Hindlimb muscle (tissue), 1 donor: ENCODE measurements at regions not wholly inside any gene's neighbourhood (a gene's known extent, or its start where the extent isn't known, plus 50 kb on each side); places are given as distances from the start of the nearest gene placed in this dataset.

Experiments
- DNase-seq: peaks from one replicate; pipeline ENCODE4 v3.0.0-alpha.2; 2013

DNA sequence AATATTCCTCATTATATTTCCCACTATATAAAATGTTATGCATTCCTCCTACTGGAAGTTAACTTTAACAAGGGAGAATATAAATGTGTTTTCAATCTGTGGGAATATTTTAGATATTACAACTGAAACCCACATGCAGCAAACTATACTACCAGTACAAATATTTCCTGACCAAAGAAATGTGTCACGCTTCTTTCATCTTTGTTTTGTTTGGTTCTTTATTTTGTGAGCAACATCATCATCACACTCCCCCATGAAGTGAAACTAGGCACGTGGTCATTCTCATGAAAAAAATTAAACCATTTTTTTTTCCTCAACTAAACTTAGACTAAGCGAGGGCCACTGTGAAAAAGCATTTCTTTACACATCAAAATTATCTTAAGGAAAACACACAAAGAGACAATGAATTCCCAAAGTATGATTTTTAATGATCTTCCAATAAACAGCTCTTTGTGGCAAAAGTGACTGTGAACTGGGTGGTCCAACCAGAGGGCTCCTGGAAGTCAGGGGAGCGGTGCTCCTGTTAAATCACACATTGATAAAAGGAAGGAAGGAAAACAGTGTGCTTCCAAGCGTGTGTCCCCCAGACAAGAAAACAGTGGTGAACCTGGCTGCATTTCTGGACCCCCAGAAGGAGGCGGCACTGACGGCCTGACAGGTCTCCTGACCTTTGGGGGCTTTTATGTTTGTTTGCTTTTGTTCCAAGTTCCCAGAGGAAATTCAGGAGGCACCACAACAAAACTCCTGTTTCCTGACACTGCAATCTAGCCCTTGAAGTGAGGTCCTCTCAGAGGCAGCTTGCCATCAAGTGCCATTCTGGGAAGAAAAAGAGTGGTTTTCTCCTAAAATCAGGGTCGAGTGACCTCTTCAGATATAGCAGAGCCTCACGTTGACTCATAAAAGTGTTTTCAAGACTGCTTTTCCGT lies 166.8 kb upstream of the FOXQ1 start:
- DNase-seq: no peak

DNA sequence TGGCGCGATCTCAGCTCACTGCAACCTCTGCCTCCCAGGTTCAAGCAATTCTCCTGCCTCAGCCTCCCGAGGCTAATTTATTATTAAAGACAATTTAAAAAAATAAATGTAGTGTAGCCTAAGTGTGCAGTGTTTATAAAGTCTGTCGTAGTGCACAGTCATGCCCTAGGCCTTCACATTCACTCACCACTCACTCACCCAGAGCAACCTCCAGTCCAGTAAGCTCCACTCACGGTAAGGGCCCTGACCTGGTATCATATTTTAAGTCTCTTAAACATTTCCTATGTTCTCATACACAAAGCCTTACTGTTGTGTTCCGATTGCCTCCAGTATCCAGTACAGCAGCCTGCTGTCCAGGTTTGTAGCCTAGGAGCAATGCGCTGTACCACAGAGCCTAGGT lies 168.2 kb upstream of the FOXQ1 start:
- no peak for DNase-seq

DNA sequence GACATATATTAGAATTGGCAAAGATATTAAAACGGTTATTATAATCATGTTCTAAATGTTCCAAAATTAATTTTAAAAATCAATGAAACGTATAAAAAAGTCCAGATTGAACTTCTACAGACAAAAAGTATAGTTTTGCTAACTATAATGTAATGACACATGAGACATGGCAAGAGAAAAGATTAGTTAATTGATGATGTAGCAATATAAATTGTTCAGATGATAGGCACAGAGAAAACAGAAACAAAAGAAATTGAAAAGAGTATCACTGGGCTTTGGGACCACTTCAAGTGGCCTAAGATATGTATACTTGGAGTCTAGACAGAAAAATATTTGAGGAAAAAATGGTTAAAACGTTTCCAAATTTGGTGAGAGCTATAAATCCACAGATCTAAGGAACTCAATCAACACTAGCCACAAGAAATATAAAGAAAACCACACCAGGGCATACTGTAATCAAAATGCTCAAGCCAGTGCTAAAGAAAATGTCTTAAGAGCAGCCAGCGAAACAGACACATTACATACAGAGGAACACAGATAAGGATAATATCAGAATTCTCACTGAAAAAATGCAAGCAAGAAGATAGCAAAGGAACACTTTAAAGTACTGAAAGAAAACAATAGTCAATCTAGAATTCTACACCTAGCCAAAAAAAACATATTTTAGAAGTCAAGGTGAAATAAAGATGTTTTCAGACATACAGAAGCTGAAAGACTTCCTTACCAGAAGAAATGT lies 172.6 kb upstream of the FOXQ1 start:
- no peak for DNase-seq

DNA sequence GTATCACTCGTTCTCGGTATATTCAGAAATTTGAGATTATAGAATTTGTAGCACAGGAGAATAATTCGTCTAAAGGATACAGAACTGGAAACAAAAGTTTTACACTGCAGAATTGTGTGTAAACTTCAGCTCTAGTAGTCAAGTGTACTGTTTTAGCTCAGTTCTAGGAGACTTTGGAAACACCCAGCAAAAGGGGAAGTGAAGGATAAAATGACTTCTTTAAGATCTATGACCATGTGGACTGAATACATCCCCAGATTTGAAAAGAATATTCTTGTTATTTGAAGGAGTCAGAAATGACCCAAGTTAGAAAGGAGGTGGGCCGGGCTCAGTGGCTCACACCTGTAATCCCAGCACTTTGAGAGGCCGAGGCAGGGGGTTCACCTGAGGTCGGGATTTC lies 174.0 kb upstream of the FOXQ1 start:
- no peak for DNase-seq

DNA sequence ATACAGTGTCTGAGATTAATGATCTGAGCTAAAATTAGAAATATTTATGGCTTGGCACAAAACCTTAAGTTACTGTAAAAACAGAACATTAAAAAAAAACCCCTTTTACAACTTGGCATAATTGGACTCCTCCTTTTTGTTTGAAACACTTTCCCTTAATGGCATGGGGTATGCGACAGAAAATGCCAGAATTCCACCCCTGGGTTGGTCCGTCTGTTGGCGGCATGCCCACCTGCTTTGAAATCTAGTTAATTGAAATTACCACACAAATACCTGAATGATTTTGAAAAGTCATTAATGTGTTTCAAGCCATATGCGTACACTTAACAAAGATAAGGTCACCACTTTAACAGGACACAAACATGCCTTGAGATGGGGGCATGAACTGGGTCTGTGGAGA lies 175.1 kb upstream of the FOXQ1 start:
- no peak for DNase-seq

DNA sequence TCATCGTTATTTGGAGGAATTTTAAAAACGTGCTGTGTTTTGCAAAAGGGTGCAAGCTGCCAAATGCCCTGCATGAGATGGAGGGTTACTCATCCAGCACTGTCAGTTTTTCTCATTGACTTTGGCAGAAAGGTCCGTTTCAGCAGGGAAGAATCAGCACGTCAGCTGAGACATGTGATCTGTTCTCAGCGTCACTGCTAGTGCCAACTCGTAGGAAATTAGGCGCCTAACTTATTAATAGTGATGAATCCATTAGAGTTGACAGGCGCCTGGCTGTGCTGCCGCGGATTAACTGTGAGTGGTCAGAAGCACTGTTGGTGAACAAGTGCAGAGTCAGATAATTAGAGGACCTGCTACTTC lies 175.5 kb upstream of the FOXQ1 start:
- peak; percentile 17 for DNase-seq

DNA sequence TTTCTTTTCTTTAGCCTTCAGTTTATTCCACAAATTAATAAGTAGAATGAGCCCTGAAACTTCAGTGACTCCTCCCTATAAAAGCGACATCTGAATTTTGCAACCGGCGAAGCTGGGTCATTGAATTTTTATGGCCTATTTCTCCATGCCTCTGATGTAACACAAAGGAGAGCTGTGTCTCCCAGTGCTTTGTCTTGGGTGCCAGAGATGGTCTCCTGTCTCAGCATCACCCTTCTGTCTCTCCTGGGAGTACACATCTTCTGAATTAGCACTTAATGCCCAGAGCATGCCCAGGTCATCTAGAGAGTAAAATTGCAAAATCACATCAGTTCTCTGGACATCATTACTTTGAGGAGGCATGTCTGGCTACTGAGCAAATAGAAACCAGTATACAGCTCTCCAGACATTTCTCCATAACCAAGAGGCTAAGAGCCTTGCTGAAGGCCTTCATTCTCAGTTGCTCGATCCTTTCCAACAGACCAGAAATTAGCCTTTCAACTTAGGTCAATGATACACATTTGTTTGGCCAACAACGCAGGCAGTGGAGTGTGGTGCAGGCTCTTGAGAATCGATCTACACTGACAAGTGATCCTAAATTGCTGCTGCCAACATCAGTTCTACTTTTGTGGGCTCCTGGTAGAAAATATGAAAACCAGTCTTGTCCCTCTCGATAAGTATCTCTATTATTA lies 176.0 kb upstream of the FOXQ1 start:
- DNase-seq: no peak

DNA sequence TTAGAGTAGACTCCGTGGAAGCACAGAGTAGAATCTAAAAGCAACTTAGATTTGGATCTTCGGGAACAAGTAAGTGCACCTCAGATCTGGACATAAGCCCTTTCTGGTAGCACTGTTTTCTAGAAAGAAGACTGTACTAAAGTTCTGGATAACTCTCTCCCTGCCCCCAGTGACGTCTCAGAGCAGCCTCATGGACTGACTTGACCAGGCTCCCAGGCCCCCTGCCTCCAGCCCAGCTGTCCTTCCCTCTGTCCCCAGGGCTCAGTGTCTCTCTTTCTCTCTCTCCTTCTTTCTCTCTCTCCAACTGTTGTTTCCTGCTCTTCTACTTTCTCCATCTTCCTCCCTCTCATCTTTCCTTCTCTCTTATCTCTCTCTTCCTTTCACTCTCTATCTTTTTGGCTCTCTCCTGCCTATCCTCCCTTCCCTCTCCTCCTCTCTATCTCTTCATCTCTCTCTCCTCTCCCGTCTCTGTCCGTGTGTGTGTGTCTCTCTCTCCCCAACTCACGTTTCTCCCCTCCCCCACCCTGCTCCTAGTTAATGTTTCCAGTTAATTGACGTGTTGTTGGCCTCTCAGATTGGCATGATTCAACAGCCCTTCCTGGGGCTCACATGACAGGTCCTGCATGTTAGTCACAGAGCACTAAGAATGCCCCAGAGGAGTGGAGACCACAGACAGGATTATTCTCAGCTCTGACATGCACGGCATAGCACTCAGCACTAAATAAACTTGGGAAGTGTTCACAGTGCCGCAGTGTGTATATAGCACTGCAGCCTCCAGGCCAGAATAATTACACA lies 180.4 kb upstream of the FOXQ1 start:
- DNase-seq: no peak

DNA sequence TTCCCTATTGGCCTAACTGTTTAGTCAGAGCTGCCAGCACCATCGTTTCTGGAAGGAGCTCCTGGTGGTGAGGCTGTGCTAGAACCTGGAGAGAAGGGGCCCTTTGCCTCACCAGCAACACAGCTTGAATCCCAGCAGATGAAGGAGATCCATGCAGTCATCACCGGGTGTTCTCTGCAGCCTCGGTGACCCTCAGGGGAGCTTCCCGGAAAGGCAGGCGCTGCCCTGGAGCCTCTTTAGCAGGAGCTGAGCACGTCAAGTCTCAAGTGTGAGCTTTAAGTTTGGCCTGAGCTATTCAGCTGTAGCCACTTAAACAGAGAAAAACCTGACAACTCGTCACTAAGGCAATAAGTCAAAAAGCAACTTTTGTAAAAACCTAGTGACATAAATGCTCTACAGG lies 181.2 kb upstream of the FOXQ1 start:
- DNase-seq: peak; percentile 13

DNA sequence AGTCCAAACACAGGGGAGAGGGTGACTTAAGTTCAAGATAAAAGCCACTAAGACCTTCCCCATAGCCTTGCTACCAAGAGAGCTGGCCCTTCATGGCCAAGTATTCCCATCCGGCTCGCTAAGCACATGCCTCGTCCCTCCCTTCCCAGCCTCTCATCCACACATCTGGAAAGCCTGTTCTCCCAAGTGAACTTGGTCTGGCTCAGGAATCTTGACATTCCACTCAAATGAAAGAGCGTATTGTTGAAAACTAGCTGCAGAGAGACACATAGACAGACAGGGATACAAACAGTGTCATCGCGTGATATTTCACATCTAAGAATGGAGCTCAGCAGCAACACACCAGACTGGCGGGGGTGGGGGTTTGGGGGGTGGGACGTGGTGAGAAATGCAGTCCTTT lies 182.8 kb upstream of the FOXQ1 start:
- DNase-seq: peak; percentile 67

DNA sequence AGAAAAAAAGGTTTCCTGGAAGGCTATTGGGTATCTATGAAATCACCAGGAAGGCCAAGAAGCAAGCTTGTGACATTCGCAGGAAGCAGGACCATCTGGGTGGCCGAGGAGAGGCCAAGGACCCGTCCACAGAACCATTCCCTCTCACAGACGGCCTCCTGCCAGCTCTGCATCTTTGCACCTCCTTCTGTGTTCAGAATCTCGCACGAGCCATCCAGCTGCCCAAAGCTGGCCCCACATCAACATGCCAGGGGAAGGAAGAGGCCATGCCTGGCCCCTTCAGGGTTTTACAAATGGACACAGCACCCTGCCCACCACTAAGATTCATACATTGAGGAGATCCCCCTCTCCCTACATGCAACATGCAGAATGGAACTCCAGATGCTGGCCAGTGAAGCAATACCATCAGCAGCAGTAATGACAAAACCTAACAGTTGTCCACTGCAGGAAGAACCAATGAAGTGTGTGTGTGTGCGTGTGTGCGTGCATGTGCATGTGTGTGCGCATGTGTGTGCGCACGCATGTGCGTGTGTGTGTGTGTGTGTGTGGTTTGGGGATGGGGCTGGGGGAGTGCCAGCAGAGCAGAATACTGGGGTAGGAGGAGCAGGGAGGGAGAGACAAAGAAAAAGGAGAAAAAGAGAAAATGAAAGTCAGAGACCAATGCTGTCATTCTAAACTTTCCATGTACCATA lies 184.2 kb upstream of the FOXQ1 start:
- no peak for DNase-seq

DNA sequence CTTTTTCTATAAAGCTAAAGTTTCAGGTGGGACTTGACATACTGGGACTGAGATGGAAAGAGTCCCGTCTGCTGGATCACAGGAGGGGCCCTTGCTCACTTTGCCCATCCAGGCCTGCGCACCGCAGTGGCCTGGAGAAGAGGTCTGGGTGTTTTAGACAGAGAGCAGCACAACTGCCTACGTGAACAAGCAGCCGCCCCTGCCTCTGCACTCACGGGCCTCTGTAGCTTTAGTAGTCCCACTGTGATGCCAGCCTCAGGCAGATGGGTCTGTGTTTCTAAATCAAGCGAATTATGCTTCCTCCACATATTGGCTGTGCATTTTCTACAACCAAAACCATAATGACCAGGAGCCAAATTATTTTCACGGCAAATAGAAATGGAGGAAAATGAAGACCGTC lies 184.8 kb upstream of the FOXQ1 start:
- no peak for DNase-seq

DNA sequence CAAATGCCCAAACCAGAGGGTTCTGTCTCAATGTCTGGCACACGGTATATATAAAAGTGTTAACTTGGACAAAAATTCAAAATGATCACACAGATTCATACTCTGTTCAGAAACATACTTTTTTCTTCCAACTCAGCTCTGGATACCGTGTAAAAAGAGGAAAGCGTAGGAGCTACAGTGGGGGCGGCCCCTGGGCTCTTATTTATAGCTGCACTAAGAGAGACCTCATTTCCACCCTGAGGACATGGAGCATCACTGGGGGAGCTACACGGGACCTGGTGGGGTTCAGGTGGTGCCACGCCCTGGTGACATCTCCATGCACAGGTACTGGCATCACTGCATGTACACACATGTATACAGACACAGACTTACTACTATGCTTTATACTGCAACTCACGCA lies 185.9 kb upstream of the FOXQ1 start:
- no peak for DNase-seq

DNA sequence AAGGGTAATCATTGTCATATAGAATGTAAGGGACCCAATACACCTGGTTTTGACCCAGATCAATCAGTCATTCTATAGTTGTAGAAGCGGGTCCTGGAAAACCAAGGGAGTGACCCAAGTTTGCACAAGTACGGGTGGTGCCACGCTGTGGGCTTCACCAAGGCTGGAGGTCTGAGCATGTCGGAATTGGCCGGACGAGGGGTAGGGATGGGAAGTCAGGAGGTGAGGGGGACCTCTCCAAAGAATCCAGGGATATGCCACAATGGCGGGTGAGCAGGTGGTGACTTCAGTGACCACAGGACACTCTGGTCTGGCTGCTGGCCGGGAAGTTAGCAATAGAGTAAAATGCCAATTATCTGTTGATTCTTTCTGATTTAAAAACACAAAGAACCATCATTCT lies 186.6 kb upstream of the FOXQ1 start:
- DNase-seq: no peak

DNA sequence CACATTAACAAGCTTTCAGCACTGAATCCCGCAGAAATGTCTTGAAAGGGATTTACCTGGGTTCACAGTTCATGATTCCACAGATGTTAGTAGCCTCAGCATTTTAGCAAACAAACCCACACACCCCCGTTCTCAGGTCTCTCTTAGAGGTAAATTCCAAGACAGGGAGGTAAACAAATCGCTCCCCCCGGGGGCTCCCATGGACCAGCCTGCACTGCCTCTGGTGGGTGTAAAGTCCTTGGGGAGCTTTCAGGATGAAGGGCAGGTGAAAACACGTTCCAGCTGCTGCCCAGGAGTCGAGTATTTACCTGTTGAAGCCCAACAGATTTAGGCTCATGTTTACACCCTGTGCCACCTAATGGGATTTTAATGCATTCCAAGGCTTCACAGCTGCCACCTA lies 187.0 kb upstream of the FOXQ1 start:
- no peak for DNase-seq

DNA sequence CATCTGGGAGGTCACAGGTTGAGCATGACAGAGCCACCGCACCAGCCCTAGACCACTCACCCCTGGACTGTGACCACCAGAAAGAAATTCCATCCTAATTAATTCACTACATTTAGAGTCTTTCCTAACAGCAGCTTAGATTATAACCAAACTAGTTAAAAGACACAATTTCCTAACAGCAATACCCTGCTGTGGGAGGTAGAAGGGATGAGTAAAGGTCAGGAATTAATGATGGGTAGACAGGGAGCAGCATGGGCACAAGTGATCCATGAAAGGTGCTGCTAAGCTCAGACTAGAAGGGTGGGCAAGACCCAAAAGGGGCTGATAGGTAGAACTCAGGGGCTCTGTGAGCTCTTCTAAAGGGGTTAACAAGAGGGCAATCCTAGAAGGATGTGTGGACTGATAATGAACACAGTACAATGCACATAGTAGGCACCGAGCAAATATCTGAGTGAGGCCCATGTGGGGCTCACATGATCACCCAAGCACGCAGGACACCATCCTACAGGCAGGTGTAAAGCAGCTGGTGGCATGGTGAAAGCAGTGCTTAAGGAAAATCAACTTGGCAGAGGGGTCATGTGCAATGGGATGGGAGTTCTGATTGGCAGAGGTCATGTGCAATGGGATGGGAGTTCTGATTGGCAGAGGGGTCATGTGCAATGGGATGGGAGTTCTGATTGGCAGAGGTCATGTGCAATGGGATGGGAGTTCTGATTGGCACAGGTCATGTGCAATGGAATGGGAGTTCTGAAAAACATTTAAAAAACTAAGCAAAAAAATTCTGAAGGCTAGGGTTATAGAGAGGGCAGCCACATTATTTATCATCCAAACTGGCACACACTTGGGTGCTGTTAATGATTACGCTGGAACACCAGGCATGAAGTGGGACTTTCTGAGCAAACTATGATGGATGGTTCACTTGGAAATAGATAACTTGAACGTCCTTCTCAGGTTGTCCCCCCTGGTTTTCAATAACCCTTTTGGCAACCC lies 188.2 kb upstream of the FOXQ1 start:
- no peak for DNase-seq

DNA sequence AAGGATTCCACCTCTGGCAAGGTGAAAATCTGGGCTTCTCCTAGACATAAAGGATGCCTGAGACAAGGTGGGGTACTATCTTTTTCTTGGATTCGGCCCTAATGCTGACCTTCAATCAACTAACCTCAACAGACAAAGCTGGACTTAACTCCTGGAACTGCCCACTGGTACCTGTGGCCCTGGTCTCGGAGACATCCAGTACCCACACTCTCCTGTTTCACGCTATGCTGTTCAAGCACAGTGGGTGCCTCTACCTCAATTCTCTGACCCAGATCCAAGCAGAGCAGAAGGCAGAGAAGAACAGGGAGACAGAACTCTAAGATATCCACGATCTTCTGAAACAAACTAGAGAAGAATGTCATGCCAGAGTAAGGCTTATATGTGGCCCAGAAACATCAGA lies 189.8 kb upstream of the FOXQ1 start:
- DNase-seq: no peak

DNA sequence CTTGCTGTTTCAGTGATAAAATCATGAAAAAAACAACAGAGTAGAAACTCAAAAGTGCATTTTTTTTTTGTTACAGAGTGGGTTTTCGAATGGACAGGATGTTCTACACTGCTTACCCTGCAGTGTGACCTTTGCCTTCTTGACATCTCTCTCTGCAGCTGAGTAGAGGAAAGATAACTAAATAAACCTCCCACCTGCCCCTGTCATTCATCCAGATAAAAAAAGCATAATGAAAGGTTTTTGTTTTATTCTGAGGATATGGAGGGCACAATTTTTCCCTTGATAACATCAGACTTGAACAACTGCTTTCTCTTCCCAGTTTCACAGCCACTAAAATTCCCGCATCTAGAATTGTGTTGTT lies 193.6 kb upstream of the FOXQ1 start:
- no peak for DNase-seq

DNA sequence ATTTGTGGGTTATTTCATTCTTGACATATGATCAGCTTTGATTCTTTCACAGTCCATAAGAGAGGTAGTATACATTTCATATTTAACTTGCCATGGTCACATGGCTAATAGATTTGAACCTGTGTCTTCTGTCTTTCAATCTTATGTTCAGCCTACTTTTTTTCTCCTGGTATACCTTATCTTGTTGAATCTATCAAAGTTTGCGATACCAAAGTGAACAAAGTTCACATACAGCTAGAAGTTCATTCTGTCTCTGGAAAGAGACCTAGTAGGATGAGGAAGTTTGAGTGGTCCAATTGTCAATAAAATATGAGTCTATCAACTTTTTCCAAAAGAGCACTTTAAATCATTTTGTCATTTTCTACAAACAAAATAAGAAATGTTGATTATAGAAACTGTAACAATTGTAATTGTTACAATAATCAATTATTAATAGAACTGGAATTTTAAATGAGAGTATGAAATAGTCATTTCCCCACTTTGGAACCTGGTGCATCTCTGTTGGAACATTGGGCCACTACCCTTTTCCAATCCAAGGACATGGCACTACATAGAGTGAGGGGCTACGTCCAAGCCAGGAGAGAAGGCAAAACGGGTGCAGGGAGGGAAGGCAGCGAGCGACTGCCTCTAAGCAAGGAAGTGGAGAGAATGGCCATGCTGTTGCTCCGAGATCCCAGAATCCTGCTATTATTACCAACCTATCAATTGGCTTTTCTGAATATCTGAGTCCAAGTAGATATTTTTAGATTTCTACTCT lies 194.2 kb upstream of the FOXQ1 start:
- no peak for DNase-seq

DNA sequence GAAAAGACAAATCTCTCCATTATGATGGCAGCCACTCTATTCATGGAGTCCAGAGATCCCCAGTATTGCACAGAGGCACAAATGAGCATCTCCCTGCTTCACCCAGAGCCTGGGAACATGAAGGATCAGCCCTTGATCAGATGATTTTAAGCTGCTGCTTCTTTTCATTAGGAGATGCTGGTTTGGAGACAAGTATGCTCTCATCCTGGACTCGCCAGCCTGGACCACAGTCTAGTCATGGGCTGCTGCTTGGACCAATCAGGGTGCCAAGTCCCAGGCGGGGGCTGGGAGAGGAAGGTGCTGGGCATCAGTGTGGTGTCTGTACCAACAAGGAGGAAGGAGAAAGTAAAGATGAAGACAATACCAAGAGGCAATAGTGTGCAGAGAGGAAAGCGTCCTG lies 195.7 kb upstream of the FOXQ1 start:
- DNase-seq: no peak
